ENCODE measurements at regions not wholly inside any gene's neighbourhood (a gene's known extent, or its start where the extent isn't known, plus 50 kb on each side); places are given as distances from the start of the nearest gene placed in this dataset.

- no peak for TF ChIP-seq CTCF (IDR thresholded peaks at IDR 0.05)
- H3K4me1 ChIP-seq (ENCODE audit: low read depth), result no peaks in the 10 kb centered on the region
- no peak for ATAC-seq
- intact Hi-C loops (cut with DNase I, micrococcal nuclease), result loop anchor here in 1 of 2 donors (10.0 kb wide), 1 partner anchor 407 kb away; no protein-coding TSS in a partner anchor
- no peaks in the 10 kb centered on the region for H3K9me3 ChIP-seq
- H3K4me3 ChIP-seq, result no peak overlapping the region
- H3K36me3 ChIP-seq (ENCODE audit: low read depth), result no peaks in the 10 kb centered on the region
- DNase-seq, result no peak
These were observed 134.7 kb upstream of the KCNJ15 start for GRCh38 chr21:38121888-38122720.

GRCh38 chr21:38123626-38124025 is 133.2 kb upstream of the KCNJ15 start:
- intact Hi-C loops (cut with DNase I, micrococcal nuclease), result loop anchor here in 1 of 2 donors (10.0 kb wide), 1 partner anchor 409 kb away; no protein-coding TSS in a partner anchor
- H3K4me1 ChIP-seq (ENCODE audit: low read depth), result no peaks in the 10 kb centered on the region
- H3K36me3 ChIP-seq (ENCODE audit: low read depth), result no peaks in the 10 kb centered on the region
- H3K4me3 ChIP-seq, result no peak overlapping the region
- no peak for TF ChIP-seq CTCF (IDR thresholded peaks at IDR 0.05)
- ATAC-seq (peak; percentile 48), DNase-seq (peak in 1 of 3 donors; percentile 7)
- no peaks in the 10 kb centered on the region for H3K9me3 ChIP-seq

GRCh38 chr21:38126666-38127303 is 130.0 kb upstream of the KCNJ15 start:
- intact Hi-C loops (cut with DNase I, micrococcal nuclease), result loop anchor here in 1 of 2 donors (10.0 kb wide), 1 partner anchor 412 kb away; no protein-coding TSS in a partner anchor
- peak; percentile 71 for ATAC-seq

GRCh38 chr21:38129711-38130110 is 127.1 kb upstream of the KCNJ15 start:
- intact Hi-C loops (cut with DNase I, micrococcal nuclease), result loop anchor here in 1 of 2 donors (10.0 kb wide), 1 partner anchor 415 kb away; no protein-coding TSS in a partner anchor
- no peaks in the 10 kb centered on the region for H3K36me3 ChIP-seq (ENCODE audit: low read depth)
- H3K4me1 ChIP-seq (ENCODE audit: low read depth), result no peaks in the 10 kb centered on the region
- no peak overlapping the region for H3K4me3 ChIP-seq
- no peaks in the 10 kb centered on the region for H3K9me3 ChIP-seq
- ATAC-seq, result no peak
- no peak for TF ChIP-seq CTCF (IDR thresholded peaks at IDR 0.05)
- no peak for DNase-seq

More at GRCh38 chr21:38126666-38127303, 130.0 kb upstream of the KCNJ15 start:
- no peaks in the 10 kb centered on the region for H3K4me1 ChIP-seq (ENCODE audit: low read depth)
- TF ChIP-seq CTCF (IDR thresholded peaks at IDR 0.05), result peak; percentile 28
- no peaks in the 10 kb centered on the region for H3K36me3 ChIP-seq (ENCODE audit: low read depth)
- DNase-seq, result peak in 2 of 3 donors; percentile 43 to 75
- H3K4me3 ChIP-seq, result no peak overlapping the region
- H3K9me3 ChIP-seq, result no peaks in the 10 kb centered on the region

- DNase-seq, result no peak
- TF ChIP-seq CTCF (IDR thresholded peaks at IDR 0.05), result no peak
- no peak for ATAC-seq
- H3K36me3 ChIP-seq (ENCODE audit: low read depth), result no peaks in the 10 kb centered on the region
- no peak overlapping the region for H3K4me3 ChIP-seq
- intact Hi-C loops (cut with DNase I, micrococcal nuclease), result no loop called here
- H3K9me3 ChIP-seq, result no peaks in the 10 kb centered on the region
- no peaks in the 10 kb centered on the region for H3K4me1 ChIP-seq (ENCODE audit: low read depth)
These were observed 123.6 kb upstream of the KCNJ15 start for GRCh38 chr21:38133240-38133639.

Measured in mucosa of descending colon (tissue), 3 donors.